Mucosa of descending colon (tissue), 3 donors: ENCODE measurements at regions not wholly inside any gene's neighbourhood (a gene's known extent, or its start where the extent isn't known, plus 50 kb on each side); places are given as distances from the start of the nearest gene placed in this dataset.

ENCODE experiments used
- ATAC-seq: fragments of 200-7000 bp; cut with Tn5 transposase; one replicate; pipeline ENCODE4 v1.9.1; 2020; ENCODE audit warnings: mild to moderate bottlenecking, moderate library complexity
- DNase-seq, 3 donors: peaks; one replicate each; pipeline ENCODE4 v3.0.0-alpha.2; 2020
- H3K36me3 ChIP-seq: fragments of 200-600 bp; one replicate; pipeline ENCODE4 v1.8.0; 2021; ENCODE audit warnings: low read depth, mild to moderate bottlenecking
- H3K4me1 ChIP-seq: fragments of 200-600 bp; one replicate; pipeline ENCODE4 v1.8.0; 2021; ENCODE audit warnings: low read depth, mild to moderate bottlenecking
- H3K4me3 ChIP-seq: fragments of 200-600 bp; one replicate; pipeline ENCODE4 v1.8.0; 2021; ENCODE audit warnings: mild to moderate bottlenecking
- H3K9me3 ChIP-seq: fragments of 200-600 bp; one replicate; pipeline ENCODE4 v1.8.0; 2021; ENCODE audit warnings: mild to moderate bottlenecking
- intact Hi-C, 2 donors: fragments of 100-400 bp; cut with DNase I in 1 of 2; cut with micrococcal nuclease in 1 of 2; formaldehyde crosslinking; loops; one replicate each; pipeline versions ENCODE4 v1.11.0 to v1.11.1; 2022; cut with DNase I, micrococcal nuclease
- TF ChIP-seq, protein P1 (sequence below): fragments of 200-600 bp; IDR thresholded peaks from one replicate; pipeline ENCODE4 v1.8.0; 2022; ENCODE audit warnings: antibody characterized with exemption, mild to moderate bottlenecking
- donor health status: DM: no; HTN: no; CAD: no; lungs with moderate emphysema.
- donor health status: DM: no; HTN: no; CAD: no.
- donor health status: DM: no; HTN: yes; CAD: no.

DNA sequence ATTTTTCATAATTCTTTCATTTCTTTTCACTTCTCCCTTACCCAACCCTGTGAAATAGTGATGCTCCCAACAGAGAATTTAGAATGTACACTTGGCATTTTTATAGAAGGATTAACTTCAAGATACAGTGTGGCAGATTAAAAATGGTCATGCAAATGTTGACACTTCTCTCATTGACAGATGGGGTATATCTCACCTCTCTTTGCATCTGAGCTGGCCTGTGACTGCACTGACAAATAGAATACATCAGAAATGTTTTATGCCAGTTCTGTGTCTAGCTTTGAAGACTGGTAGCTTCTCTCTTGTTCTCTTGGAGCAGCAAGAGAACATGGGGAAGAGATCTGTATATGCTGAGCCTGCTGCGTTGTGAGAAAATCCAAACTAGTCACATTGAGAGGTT lies 949.6 kb downstream of the CDH11 start:
- TF ChIP-seq, protein P1, sequence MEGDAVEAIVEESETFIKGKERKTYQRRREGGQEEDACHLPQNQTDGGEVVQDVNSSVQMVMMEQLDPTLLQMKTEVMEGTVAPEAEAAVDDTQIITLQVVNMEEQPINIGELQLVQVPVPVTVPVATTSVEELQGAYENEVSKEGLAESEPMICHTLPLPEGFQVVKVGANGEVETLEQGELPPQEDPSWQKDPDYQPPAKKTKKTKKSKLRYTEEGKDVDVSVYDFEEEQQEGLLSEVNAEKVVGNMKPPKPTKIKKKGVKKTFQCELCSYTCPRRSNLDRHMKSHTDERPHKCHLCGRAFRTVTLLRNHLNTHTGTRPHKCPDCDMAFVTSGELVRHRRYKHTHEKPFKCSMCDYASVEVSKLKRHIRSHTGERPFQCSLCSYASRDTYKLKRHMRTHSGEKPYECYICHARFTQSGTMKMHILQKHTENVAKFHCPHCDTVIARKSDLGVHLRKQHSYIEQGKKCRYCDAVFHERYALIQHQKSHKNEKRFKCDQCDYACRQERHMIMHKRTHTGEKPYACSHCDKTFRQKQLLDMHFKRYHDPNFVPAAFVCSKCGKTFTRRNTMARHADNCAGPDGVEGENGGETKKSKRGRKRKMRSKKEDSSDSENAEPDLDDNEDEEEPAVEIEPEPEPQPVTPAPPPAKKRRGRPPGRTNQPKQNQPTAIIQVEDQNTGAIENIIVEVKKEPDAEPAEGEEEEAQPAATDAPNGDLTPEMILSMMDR, result no peak
- DNase-seq (no peak), ATAC-seq (no peak)
- H3K4me1 ChIP-seq, result no peaks in the 10 kb centered on the region
- no peaks in the 10 kb centered on the region for H3K36me3 ChIP-seq
- no peak overlapping the region for H3K4me3 ChIP-seq
- no peaks in the 10 kb centered on the region for H3K9me3 ChIP-seq
- intact Hi-C loops, result no loop called here

DNA sequence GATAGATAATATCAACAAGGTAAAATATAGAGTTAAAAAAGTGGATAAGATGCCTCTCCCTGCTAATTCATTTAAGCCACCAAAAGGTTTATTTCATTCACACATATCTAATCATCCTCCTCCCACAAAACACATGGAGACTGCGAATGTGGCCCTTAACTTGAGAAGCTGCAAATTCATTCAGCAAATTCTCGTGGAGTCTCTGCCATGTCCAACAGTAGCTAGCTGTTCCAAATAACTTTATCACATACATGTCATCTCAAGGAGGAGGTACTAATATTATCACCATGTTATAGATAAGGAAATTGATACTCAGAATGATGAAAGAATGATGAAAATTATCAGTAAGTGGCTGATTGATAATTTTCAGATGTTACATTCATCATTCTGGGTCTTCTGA lies 950.2 kb downstream of the CDH11 start:
- Histone ChIP-seq H3K9me3 (no peaks in the 10 kb centered on the region), H3K4me3 (no peak overlapping the region), H3K36me3 (no peaks in the 10 kb centered on the region), H3K4me1 (no peaks in the 10 kb centered on the region)
- DNase-seq (no peak), ATAC-seq (no peak)
- intact Hi-C loops, result no loop called here
- TF ChIP-seq, protein P1, result no peak

DNA sequence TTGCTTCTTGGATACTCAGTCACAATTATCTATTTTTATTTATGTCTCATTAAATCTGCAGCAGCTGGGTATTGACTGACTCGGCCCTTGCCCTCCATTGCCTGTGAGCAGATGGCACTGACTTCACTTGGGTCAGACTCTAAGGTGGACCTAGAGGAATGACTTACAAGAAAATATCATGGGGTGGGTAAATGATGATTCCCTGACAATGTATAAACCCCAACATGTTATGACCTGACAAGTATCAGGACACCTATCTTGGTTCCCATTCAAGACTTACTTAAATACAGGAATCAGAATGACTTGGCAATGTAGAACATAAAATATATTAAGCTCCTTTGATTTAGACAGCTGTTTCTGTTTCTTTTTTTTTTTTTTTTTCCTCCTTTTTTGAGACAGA lies 953.5 kb downstream of the CDH11 start:
- no peaks in the 10 kb centered on the region for H3K9me3 ChIP-seq
- no peak for ATAC-seq
- DNase-seq, result no peak
- intact Hi-C loops, result no loop called here
- no peak overlapping the region for H3K4me3 ChIP-seq
- TF ChIP-seq, protein P1, result no peak
- H3K36me3 ChIP-seq, result no peaks in the 10 kb centered on the region
- no peaks in the 10 kb centered on the region for H3K4me1 ChIP-seq

DNA sequence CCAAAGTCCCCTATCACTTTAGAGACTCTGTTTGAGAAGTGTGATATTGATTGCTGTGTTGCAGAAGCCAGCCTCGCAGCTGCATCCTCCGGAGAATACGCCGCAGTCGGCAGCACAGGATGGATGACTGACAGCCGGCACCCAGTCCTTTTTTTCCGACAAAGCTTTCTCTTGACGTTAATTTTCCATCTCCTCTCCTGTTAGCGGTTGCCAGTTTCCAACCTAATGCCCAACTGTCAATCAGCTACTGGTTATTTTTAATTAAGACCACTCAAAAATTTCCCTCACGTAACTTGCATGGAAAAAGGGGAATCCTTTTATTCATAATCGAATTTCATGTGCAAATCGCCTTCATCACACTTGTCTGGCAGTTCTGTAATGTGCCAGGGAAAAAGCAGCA lies 953.9 kb downstream of the CDH11 start:
- Histone ChIP-seq H3K4me3 (no peak overlapping the region), H3K36me3 (no peaks in the 10 kb centered on the region), H3K9me3 (no peaks in the 10 kb centered on the region), H3K4me1 (no peaks in the 10 kb centered on the region)
- intact Hi-C loops, result no loop called here
- DNase-seq (no peak), ATAC-seq (no peak)
- TF ChIP-seq, protein P1, result no peak

DNA sequence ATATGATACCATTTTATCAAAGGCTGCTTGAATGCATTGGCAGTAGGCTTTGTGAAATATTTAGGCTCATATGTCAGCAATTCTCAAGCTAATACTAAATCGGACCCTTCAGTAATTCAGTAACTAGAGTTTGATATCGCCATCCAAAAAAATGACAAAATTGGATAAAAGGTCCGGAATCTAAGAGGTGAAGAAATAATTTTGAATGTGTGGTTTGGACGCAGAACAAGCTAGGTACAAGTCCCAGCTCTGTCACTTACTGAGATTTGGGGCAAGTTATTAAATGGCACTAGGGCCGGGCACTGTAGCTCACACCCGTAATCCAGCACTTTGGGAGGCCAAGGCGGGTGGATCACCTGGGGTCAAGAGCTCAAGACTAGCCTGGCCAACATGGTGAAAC lies 956.5 kb downstream of the CDH11 start:
- Histone ChIP-seq H3K9me3 (no peaks in the 10 kb centered on the region), H3K36me3 (no peaks in the 10 kb centered on the region), H3K4me1 (no peaks in the 10 kb centered on the region), H3K4me3 (no peak overlapping the region)
- ATAC-seq (no peak), DNase-seq (no peak)
- TF ChIP-seq, protein P1, result no peak
- intact Hi-C loops, result no loop called here
